ENCODE measurements at regions not wholly inside any gene's neighbourhood (a gene's known extent, or its start where the extent isn't known, plus 50 kb on each side); places are given as distances from the start of the nearest gene placed in this dataset.
"Not testable (repeated sequence)": the region's sequence is repeated elsewhere in the genome, so short reads cannot be mapped to it uniquely, and the experiment has no call there.

DNA sequence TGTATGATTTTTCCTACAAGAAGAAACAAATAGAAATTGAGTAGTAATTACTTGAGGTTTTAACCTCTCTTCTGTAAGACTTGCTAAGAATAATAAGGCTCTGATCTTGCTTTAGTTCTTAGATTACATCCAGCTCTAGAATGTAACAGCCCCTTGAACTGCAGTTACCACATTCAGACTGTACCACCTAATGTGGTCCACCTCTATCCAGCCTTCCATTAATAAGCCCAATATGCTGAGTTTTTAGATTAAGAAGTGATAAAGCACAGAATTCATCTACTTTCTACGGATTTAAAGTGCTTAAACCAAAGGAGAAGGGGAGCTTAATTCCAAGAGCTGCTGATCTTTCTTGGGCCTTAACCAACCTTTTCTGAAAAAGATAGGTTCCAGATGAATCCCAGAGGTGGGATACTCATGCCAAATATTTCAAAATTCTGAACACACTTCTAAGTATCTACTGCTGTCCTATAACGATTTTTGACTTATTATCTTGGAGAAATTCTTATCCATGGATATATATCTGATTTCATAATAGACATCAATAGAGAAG is 131.5 kb downstream of the ZNF608 start:
- no peak for TF ChIP-seq ZFX (IDR thresholded peaks at IDR 0.05)
- TF ChIP-seq, protein P1, sequence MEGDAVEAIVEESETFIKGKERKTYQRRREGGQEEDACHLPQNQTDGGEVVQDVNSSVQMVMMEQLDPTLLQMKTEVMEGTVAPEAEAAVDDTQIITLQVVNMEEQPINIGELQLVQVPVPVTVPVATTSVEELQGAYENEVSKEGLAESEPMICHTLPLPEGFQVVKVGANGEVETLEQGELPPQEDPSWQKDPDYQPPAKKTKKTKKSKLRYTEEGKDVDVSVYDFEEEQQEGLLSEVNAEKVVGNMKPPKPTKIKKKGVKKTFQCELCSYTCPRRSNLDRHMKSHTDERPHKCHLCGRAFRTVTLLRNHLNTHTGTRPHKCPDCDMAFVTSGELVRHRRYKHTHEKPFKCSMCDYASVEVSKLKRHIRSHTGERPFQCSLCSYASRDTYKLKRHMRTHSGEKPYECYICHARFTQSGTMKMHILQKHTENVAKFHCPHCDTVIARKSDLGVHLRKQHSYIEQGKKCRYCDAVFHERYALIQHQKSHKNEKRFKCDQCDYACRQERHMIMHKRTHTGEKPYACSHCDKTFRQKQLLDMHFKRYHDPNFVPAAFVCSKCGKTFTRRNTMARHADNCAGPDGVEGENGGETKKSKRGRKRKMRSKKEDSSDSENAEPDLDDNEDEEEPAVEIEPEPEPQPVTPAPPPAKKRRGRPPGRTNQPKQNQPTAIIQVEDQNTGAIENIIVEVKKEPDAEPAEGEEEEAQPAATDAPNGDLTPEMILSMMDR (conservative IDR thresholded peaks at IDR 0.05) = no peak
- H3K27ac ChIP-seq = no peak overlapping the region

DNA sequence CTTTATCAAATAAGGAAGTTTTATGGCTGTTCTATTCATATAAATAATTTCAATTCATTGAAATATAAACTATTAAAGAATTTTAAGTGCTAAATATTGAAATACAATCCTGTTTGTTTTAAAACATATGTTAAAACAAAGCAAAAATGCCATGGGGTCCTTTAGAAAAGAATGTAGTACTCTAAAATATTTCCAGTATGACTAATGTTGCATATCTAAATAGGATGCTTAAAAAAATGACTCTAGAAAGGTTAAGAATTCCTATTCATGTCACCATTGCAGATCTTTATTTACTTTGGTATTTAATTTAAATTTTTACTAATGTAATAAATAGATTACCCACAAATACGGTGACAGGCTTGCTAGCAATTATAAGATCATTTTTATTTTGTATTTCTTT is 132.3 kb downstream of the ZNF608 start:
- H3K27ac ChIP-seq = no peak overlapping the region
- TF ChIP-seq, protein P1 (conservative IDR thresholded peaks at IDR 0.05) = no peak
- TF ChIP-seq ZFX (IDR thresholded peaks at IDR 0.05) = no peak

DNA sequence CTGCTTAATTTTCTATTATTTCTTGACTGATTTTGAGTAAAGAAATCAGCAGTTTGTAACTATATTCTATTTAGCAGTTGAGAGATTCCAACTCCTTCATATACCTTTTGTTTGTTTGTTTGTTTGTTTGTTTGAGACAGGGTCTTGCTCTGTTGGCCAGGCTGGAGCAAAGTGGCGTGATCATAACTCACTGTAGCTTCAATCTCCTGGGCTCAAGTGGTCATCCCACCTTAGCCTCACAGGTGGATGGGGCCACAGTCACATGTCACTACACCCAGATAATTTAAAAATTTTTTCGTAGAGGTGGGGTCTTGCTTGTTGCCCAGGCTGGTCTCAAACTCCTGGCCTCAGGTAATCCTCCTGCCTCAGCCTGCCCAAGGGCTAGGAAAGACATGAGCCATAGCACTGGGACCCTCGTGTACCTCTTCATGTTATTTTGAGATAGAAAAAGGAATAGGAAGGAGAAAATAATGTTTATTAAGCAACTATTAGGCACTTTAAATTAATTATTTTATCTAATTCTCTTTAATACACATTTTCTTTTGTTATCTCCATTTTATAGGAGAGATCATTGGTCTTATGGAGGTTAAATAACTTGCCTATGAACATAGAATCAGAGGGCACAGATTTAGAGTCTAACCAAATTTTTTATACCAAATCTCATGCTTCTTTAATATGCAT is 133.0 kb downstream of the ZNF608 start:
- no peak for TF ChIP-seq ZFX (IDR thresholded peaks at IDR 0.05)
- TF ChIP-seq, protein P1 (conservative IDR thresholded peaks at IDR 0.05) = no peak
- no peak overlapping the region for H3K27ac ChIP-seq

DNA sequence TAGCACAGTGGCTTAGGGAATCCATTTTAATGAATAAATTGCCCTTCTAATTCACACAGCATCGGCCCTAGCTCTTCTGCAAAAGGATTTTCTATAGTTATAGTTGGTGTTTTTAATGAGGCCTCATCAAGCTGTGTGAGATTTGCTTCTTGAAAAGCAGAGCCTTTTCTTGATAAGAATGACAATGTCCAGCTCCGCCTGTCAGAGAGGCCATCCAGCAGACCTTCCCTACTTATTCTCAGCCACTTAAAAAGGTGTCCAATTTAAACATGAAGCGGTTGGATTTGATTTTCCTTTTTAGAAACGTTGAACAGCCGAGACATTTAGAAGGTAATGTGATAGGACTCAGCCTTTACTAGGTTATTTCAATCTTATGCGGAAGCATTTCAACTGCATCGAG is 134.4 kb downstream of the ZNF608 start:
- H3K27ac ChIP-seq = no peak overlapping the region
- TF ChIP-seq, protein P1 (conservative IDR thresholded peaks at IDR 0.05) = no peak
- TF ChIP-seq ZFX (IDR thresholded peaks at IDR 0.05) = no peak

DNA sequence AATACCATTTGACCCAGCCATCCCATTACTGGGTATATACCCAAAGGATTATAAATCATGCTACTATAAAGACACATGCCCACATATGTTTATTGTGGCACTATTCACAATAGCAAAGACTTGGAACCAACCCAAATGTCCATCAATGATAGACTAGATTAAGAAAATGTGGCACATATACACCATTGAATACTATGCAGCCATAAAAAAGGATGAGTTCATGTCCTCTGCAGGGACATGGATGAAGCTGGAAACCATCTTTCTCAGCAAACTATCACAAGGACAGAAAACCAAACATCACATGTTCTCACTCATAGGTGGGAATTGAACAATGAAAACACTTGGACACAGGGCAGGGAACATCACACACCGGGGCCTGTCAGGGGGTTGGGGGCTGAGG is 135.2 kb downstream of the ZNF608 start:
- H3K27ac ChIP-seq = not testable (repeated sequence)

DNA sequence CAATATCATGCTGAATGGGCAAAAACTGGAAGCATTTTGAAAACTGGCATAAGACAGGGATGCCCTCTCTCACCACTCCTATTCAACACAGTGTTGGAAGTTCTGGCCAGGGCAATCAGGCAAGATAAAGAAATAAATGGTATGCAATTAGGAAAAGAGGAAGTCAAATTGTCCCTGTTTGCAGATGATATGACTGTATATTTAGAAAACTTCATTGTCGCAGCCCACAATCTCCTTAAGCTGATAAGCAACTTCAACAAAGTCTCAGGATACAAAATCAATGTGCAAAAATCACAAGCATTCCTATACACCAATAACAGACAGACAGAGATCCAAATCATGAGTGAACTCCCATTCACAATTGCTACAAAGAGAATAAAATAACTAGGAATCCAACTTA is 136.8 kb downstream of the ZNF608 start:
- H3K27ac ChIP-seq = not testable (repeated sequence)

DNA sequence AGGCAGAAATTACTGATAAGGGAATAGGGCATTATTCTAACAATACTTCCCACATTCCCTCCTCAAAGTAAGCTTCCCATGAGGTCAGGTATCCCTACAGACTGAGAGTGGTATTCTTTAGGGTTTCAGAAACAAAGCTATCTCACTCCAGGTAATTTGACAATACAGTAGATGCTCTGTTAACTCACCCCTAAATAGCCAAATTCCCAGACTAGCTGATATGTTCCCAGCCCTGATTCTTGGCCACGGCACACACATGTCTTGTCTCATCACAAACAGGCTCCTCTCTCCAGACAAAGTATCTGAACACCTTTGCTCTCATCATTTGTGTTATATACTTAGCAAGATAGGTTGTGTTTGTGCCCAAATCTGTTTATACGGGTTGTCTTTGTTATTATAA is 139.9 kb downstream of the ZNF608 start:
- no peak overlapping the region for H3K27ac ChIP-seq
- TF ChIP-seq, protein P1 (conservative IDR thresholded peaks at IDR 0.05) = no peak
- no peak for TF ChIP-seq ZFX (IDR thresholded peaks at IDR 0.05)

DNA sequence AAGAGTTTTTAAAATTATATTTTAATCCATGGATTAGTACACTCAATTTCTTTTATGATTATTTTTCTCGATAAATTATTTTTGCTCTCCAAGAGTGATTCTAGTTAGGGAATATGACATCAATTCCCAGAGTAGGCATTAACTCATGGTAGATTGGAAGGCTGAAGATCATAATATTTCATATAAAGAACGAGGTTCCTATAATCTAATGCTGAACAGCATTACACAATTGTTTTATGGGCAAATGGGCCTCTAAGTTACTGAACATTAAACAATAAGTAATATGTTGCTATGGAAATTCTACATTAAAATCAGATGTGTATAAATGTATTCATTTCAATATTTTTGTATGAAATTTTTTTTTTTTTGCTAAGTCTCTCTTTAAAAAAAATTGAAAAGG is 140.3 kb downstream of the ZNF608 start:
- H3K27ac ChIP-seq = no peak overlapping the region
- TF ChIP-seq, protein P1 (conservative IDR thresholded peaks at IDR 0.05) = no peak
- TF ChIP-seq ZFX (IDR thresholded peaks at IDR 0.05) = no peak
